Chondrocyte (in vitro differentiated cells): ENCODE measurements at regions not wholly inside any gene's neighbourhood (a gene's known extent, or its start where the extent isn't known, plus 50 kb on each side); places are given as distances from the start of the nearest gene placed in this dataset.
"Not testable (repeated sequence)": the region's sequence is repeated elsewhere in the genome, so short reads cannot be mapped to it uniquely, and the experiment has no call there.

Source experiments
- DNase-seq: peaks from one replicate; pipeline ENCODE4 v3.0.0; 2021; ENCODE audit warnings: mixed read lengths, low spot score
- H3K27ac Mint-ChIP-seq: one replicate; pipeline ENCODE4 v1.8.0; 2021; ENCODE audit warnings: mild to moderate bottlenecking, moderate library complexity, mixed read lengths; ENCODE audit not compliant: unreplicated experiment
- H3K27me3 Mint-ChIP-seq: 2 replicates; pipeline ENCODE4 v1.8.0; 2021; ENCODE audit warnings: low read depth, mixed read lengths
- H3K36me3 Mint-ChIP-seq: 2 replicates; pipeline ENCODE4 v1.8.0; 2021; ENCODE audit warnings: low read depth, mixed read lengths
- H3K4me1 Mint-ChIP-seq: 2 replicates; pipeline ENCODE4 v1.8.0; 2021; ENCODE audit warnings: low read depth, mild to moderate bottlenecking, mixed read lengths
- H3K4me3 Mint-ChIP-seq: one replicate; pipeline ENCODE4 v1.8.0; 2021; ENCODE audit warnings: mild to moderate bottlenecking, moderate library complexity, mixed read lengths; ENCODE audit not compliant: unreplicated experiment
- H3K9me3 Mint-ChIP-seq: 2 replicates; pipeline ENCODE4 v1.8.0; 2021; ENCODE audit warnings: low read depth, mixed read lengths
- TF ChIP-seq, protein P1 (sequence below): fragments of 200-600 bp; sonication (generic); IDR thresholded peaks from 2 replicates; pipeline ENCODE4 v1.5.0; 2021; ENCODE audit warnings: antibody characterized with exemption, mild to moderate bottlenecking, moderate library complexity

DNA sequence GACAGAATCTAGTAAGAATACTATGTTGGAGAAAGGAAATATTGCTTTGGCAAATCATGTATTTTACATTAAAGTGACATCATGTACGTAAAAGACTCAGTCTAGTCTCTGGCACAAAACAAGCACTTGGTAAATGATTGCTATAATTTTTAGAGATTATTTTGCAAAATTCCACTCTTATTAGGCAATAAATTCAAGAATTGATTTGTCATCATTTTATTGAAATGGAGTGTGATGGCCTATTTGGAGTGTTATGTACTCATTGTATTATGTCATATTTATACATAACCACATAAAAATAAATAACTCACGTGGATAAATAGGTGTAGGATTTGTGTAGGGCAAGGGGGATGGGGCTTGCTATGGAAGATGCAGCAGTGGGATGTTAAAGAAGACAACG lies 70.0 kb upstream of the FYN start:
- H3K4me1 Mint-ChIP-seq: peaks cover 8% of the 10 kb centered on the region
- H3K27ac Mint-ChIP-seq: no peak overlapping the region
- H3K27me3 Mint-ChIP-seq: no peaks in the 10 kb centered on the region
- TF ChIP-seq, protein P1, sequence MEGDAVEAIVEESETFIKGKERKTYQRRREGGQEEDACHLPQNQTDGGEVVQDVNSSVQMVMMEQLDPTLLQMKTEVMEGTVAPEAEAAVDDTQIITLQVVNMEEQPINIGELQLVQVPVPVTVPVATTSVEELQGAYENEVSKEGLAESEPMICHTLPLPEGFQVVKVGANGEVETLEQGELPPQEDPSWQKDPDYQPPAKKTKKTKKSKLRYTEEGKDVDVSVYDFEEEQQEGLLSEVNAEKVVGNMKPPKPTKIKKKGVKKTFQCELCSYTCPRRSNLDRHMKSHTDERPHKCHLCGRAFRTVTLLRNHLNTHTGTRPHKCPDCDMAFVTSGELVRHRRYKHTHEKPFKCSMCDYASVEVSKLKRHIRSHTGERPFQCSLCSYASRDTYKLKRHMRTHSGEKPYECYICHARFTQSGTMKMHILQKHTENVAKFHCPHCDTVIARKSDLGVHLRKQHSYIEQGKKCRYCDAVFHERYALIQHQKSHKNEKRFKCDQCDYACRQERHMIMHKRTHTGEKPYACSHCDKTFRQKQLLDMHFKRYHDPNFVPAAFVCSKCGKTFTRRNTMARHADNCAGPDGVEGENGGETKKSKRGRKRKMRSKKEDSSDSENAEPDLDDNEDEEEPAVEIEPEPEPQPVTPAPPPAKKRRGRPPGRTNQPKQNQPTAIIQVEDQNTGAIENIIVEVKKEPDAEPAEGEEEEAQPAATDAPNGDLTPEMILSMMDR: no peak
- no peak for DNase-seq
- no peaks in the 10 kb centered on the region for H3K36me3 Mint-ChIP-seq
- H3K4me3 Mint-ChIP-seq: no peak overlapping the region
- H3K9me3 Mint-ChIP-seq: peaks cover 17% of the 10 kb centered on the region

- Mint-ChIP-seq H3K9me3 (peaks cover 12% of the 10 kb centered on the region), H3K27ac (no peak overlapping the region), H3K4me1 (peaks cover 4% of the 10 kb centered on the region), H3K36me3 (no peaks in the 10 kb centered on the region), H3K4me3 (no peak overlapping the region), H3K27me3 (no peaks in the 10 kb centered on the region)
- TF ChIP-seq, protein P1: no peak
- no peak for DNase-seq
Observed at GRCh38 chr6:111943726-111944125, 70.5 kb upstream of the FYN start.

GRCh38 chr6:111944541-111944940 lies 71.3 kb upstream of the FYN start:
- H3K36me3 Mint-ChIP-seq: no peaks in the 10 kb centered on the region
- H3K27ac Mint-ChIP-seq: no peak overlapping the region
- peaks cover 12% of the 10 kb centered on the region for H3K9me3 Mint-ChIP-seq
- TF ChIP-seq, protein P1: no peak
- H3K4me1 Mint-ChIP-seq: no peaks in the 10 kb centered on the region
- H3K4me3 Mint-ChIP-seq: no peak overlapping the region
- no peaks in the 10 kb centered on the region for H3K27me3 Mint-ChIP-seq
- DNase-seq: no peak

- no peak for DNase-seq
- H3K27me3 Mint-ChIP-seq: no peaks in the 10 kb centered on the region
- no peak overlapping the region for H3K4me3 Mint-ChIP-seq
- no peaks in the 10 kb centered on the region for H3K9me3 Mint-ChIP-seq
- H3K36me3 Mint-ChIP-seq: no peaks in the 10 kb centered on the region
- peaks cover 35% of the 10 kb centered on the region for H3K4me1 Mint-ChIP-seq
- TF ChIP-seq, protein P1: no peak
- H3K27ac Mint-ChIP-seq: no peak overlapping the region
Observed at GRCh38 chr6:111949546-111949945, 76.3 kb upstream of the FYN start.

- not testable (repeated sequence) for DNase-seq, H3K9me3 Mint-ChIP-seq, H3K36me3 Mint-ChIP-seq, H3K4me3 Mint-ChIP-seq, H3K27me3 Mint-ChIP-seq
- Mint-ChIP-seq H3K27ac (peak overlapping the region; percentile 39), H3K4me1 (peaks cover 35% of the 10 kb centered on the region)
Observed at GRCh38 chr6:111949984-111950383, 76.7 kb upstream of the FYN start.

- Mint-ChIP-seq H3K4me1 (peaks cover 35% of the 10 kb centered on the region), H3K9me3 (no peaks in the 10 kb centered on the region), H3K27ac (peak overlapping the region; percentile 91), H3K27me3 (no peaks in the 10 kb centered on the region), H3K4me3 (peak overlapping the region; percentile 16), H3K36me3 (no peaks in the 10 kb centered on the region)
- DNase-seq: no peak
- TF ChIP-seq, protein P1: no peak
Observed at GRCh38 chr6:111950661-111951496, 77.6 kb upstream of the FYN start.
